Kidney (tissue), 13 donors: ENCODE measurements at regions not wholly inside any gene's neighbourhood (a gene's known extent, or its start where the extent isn't known, plus 50 kb on each side); places are given as distances from the start of the nearest gene placed in this dataset.

ENCODE experiments used
- DNase-seq, 5 donors: peaks; one replicate each; pipeline ENCODE4 v3.0.0-alpha.2; 2013 to 2020
- FAIRE-seq: peaks from 2 replicates; lab custom pipeline; 2012; peaks lifted over from hg19 to GRCh38; lab: Jason Lieb, UNC
- H3K27ac ChIP-seq, 2 donors: one replicate each; pipeline ENCODE4 v1.7.0; 2013; ENCODE audit warnings: low read depth in 2 of 2, low read length in 2 of 2, inconsistent platforms in 1 of 2
- H3K27me3 ChIP-seq: one replicate; pipeline ENCODE4 v1.7.1; 2013; ENCODE audit warnings: low read length, inconsistent platforms; ENCODE audit not compliant: control insufficient read depth, insufficient read depth
- H3K36me3 ChIP-seq, 3 donors: one replicate each; pipeline versions ENCODE4 v1.7.0 to v1.7.1; 2013; ENCODE audit warnings: low read length in 3 of 3, control low read depth in 1 of 3, inconsistent platforms in 1 of 3; ENCODE audit not compliant: insufficient read depth in 3 of 3, control insufficient read depth in 2 of 3
- H3K4me1 ChIP-seq, 3 donors: one replicate each; pipeline versions ENCODE4 v1.7.0 to v1.7.1; 2013; ENCODE audit warnings: low read length in 3 of 3, inconsistent platforms in 1 of 3, low read depth in 1 of 3; ENCODE audit not compliant: control insufficient read depth in 2 of 3, insufficient read depth in 2 of 3
- H3K4me3 ChIP-seq, 3 donors: one replicate each; pipeline versions ENCODE4 v1.7.0 to v1.8.1; 2013; ENCODE audit warnings: low read length in 3 of 3, control low read depth in 1 of 3, inconsistent platforms in 1 of 3
- H3K9ac ChIP-seq, 3 donors: one replicate each; pipeline versions ENCODE4 v1.7.0 to v1.7.1; 2013; ENCODE audit warnings: low read length in 3 of 3, control low read depth in 1 of 3, inconsistent platforms in 1 of 3
- H3K9me3 ChIP-seq, 3 donors: one replicate each; pipeline versions ENCODE4 v1.7.0 to v1.7.1; 2013; ENCODE audit warnings: low read length in 3 of 3, control low read depth in 1 of 3, inconsistent platforms in 1 of 3; ENCODE audit not compliant: control insufficient read depth in 2 of 3, insufficient read depth in 1 of 3
- CTCF ChIP-seq: IDR thresholded peaks from 3 replicates; pipeline ENCODE4 v1.5.1; 2012; ENCODE audit warnings: mild to moderate bottlenecking, moderate library complexity, borderline replicate concordance; ENCODE audit not compliant: insufficient read depth; ENCODE audit errors: extremely low read depth
- intact Hi-C: fragments of 100-400 bp; cut with DNase I; formaldehyde crosslinking; loops from one replicate; pipeline ENCODE4 v1.11.1; 2022
- donor health status: control.
- donor health status: control.
- donor health status: control.
- donor health status: control.
- donor health status: control.
- donor health status: DM: yes; HTN: yes; CAD: no.
- donor health status: Normal renal cell carcinoma (clear cell type).

GRCh38 chr1:104392552-104392951 lies 642.9 kb downstream of the AMY1C start:
- FAIRE-seq (no peak), DNase-seq (no peak)
- intact Hi-C loops = no loop called here

GRCh38 chr1:104402178-104402577 lies 652.5 kb downstream of the AMY1C start:
- no peak for DNase-seq

More at GRCh38 chr1:104392552-104392951, 642.9 kb downstream of the AMY1C start:
- TF ChIP-seq CTCF = no peak
- H3K27me3 ChIP-seq = no peaks in the 10 kb centered on the region
- H3K36me3 ChIP-seq = no peaks in the 10 kb centered on the region
- H3K9me3 ChIP-seq = peaks cover 0 to 2% (median 0%) of the 10 kb centered on the region in 3 donors
- no peak overlapping the region for H3K9ac ChIP-seq
- no peaks in the 10 kb centered on the region for H3K4me1 ChIP-seq
- H3K4me3 ChIP-seq = no peak overlapping the region
- no peak overlapping the region for H3K27ac ChIP-seq

GRCh38 chr1:104403883-104404282 lies 654.2 kb downstream of the AMY1C start:
- no peaks in the 10 kb centered on the region for H3K4me1 ChIP-seq
- no peak for FAIRE-seq
- intact Hi-C loops = no loop called here

More at GRCh38 chr1:104402178-104402577, 652.5 kb downstream of the AMY1C start:
- no peak for FAIRE-seq
- Histone ChIP-seq H3K9ac (no peak overlapping the region), H3K4me3 (no peak overlapping the region), H3K27me3 (no peaks in the 10 kb centered on the region), H3K27ac (no peak overlapping the region), H3K4me1 (no peaks in the 10 kb centered on the region), H3K9me3 (no peaks in the 10 kb centered on the region), H3K36me3 (no peaks in the 10 kb centered on the region)
- intact Hi-C loops = no loop called here
- TF ChIP-seq CTCF = no peak

More at GRCh38 chr1:104403883-104404282, 654.2 kb downstream of the AMY1C start:
- TF ChIP-seq CTCF = no peak
- Histone ChIP-seq H3K27me3 (no peaks in the 10 kb centered on the region), H3K9ac (no peak overlapping the region), H3K9me3 (no peaks in the 10 kb centered on the region), H3K4me3 (no peak overlapping the region), H3K36me3 (no peaks in the 10 kb centered on the region), H3K27ac (no peak overlapping the region)
- DNase-seq = no peak
